Stomach smooth muscle (tissue), 2 donors: ENCODE measurements at regions not wholly inside any gene's neighbourhood (a gene's known extent, or its start where the extent isn't known, plus 50 kb on each side); places are given as distances from the start of the nearest gene placed in this dataset.

ENCODE experiments used
- H3K27ac ChIP-seq: one replicate; pipeline ENCODE4 v1.7.0; 2013; ENCODE audit warnings: mild to moderate bottlenecking, low read length, inconsistent platforms
- H3K27me3 ChIP-seq, 2 donors: one replicate each; pipeline ENCODE4 v1.7.0; 2013; ENCODE audit warnings: low read length in 2 of 2; ENCODE audit not compliant: insufficient read depth in 2 of 2, control insufficient read depth in 1 of 2
- H3K36me3 ChIP-seq, 2 donors: one replicate each; pipeline ENCODE4 v1.7.0; 2013; ENCODE audit warnings: low read length in 2 of 2; ENCODE audit not compliant: control insufficient read depth in 2 of 2, insufficient read depth in 2 of 2
- H3K4me1 ChIP-seq: one replicate; pipeline ENCODE4 v1.7.0; 2013; ENCODE audit warnings: low read length; ENCODE audit not compliant: control insufficient read depth, insufficient read depth
- H3K4me3 ChIP-seq, 2 donors: one replicate each; pipeline ENCODE4 v1.7.0; 2013; ENCODE audit warnings: low read length in 2 of 2
- H3K9ac ChIP-seq, 2 donors: one replicate each; pipeline ENCODE4 v1.7.0; 2013; ENCODE audit warnings: low read length in 2 of 2, mild to moderate bottlenecking in 1 of 2
- H3K9me3 ChIP-seq, 2 donors: one replicate each; pipeline ENCODE4 v1.7.0; 2013; ENCODE audit warnings: low read length in 2 of 2; ENCODE audit not compliant: control insufficient read depth in 2 of 2
- donor health status: healthy.
- donor health status: Pancreatic carcinoma.

DNA sequence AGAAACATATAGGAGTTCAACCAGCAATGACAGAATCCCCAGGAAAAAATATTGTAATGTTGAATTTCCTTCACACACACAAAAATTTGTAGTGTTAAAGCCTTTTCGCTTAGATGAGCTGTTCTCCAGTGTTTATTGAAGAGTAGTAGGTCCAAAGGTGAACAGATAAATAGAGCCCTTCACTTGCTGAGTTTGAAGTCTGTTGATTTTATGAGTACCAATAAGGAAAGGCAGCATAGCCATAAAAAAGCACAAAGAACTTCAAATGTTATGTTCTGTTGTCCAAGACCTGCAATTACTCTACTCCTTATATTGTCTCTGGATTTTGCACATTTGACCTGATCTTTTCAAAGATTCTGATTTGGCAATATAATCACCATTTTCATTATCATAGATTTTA lies 362.7 kb upstream of the B3GALT2 start:
- H3K36me3 ChIP-seq = no peaks in the 10 kb centered on the region
- H3K4me1 ChIP-seq = no peaks in the 10 kb centered on the region
- no peak overlapping the region for H3K27ac ChIP-seq
- no peaks in the 10 kb centered on the region for H3K9me3 ChIP-seq
- no peaks in the 10 kb centered on the region for H3K27me3 ChIP-seq
- no peak overlapping the region for H3K9ac ChIP-seq
- H3K4me3 ChIP-seq = no peak overlapping the region

DNA sequence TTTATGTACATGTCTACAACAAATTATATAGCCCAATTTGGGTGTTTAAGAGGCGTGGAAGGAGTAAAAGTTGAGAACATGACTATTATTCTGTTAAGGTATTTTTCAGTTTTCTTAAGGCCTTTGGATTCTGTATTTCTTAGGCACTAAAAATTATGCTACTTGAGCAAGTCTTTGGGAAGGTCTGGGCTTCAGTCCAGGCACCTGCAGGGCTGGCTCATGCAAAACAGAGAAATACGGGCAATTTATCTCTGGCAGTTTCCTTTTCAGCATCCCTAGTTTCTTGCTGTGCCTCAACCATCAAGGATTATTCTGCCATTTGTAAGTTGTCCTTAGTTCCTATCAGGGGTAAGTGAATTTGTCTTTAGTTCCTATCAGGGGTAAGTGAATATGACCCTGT lies 358.8 kb upstream of the B3GALT2 start:
- H3K9ac ChIP-seq = no peak overlapping the region
- H3K4me3 ChIP-seq = no peak overlapping the region
- H3K4me1 ChIP-seq = no peaks in the 10 kb centered on the region
- no peaks in the 10 kb centered on the region for H3K27me3 ChIP-seq
- no peak overlapping the region for H3K27ac ChIP-seq
- H3K9me3 ChIP-seq = no peaks in the 10 kb centered on the region
- H3K36me3 ChIP-seq = no peaks in the 10 kb centered on the region

DNA sequence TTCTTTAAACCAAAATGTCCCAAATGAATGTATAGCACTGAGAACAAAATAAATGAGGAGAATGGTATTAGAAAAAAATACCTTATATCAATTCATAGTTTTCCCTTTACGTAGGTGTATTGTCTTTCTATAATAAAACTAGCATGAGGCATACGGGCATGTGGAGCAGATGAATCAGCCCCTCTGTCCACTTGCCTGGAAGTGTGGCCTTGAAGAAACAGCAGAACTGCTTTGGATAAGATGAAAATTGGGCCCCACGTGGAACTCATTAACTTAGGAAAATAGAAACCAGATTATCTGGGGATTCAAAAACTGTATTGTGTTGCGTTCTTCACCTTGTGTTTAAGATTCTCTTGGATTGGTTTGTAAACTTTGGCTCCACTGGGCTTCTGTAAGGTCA lies 356.8 kb upstream of the B3GALT2 start:
- no peaks in the 10 kb centered on the region for H3K27me3 ChIP-seq
- H3K9ac ChIP-seq = no peak overlapping the region
- H3K27ac ChIP-seq = no peak overlapping the region
- H3K36me3 ChIP-seq = no peaks in the 10 kb centered on the region
- H3K4me1 ChIP-seq = no peaks in the 10 kb centered on the region
- H3K9me3 ChIP-seq = no peaks in the 10 kb centered on the region
- H3K4me3 ChIP-seq = no peak overlapping the region

DNA sequence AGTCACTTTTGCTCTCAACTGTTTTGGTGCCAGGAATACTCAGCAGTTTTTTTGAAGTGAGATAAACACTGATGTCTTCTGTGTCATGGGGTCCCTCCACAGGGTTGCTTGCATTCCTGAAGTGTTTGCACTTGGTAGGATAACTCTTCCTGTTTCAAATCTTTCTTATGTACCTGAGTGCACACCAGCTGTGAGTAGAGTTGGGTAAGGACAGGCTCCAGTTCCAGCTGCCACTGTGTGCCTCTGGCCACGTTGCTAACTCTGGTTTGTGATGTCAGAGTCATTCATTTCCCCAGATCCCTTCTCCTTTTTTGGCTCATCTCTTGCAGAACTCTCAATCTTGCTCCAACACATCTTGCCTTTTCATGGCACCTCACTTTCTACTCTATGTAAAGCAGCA lies 356.3 kb upstream of the B3GALT2 start:
- Histone ChIP-seq H3K27me3 (no peaks in the 10 kb centered on the region), H3K27ac (no peak overlapping the region)

DNA sequence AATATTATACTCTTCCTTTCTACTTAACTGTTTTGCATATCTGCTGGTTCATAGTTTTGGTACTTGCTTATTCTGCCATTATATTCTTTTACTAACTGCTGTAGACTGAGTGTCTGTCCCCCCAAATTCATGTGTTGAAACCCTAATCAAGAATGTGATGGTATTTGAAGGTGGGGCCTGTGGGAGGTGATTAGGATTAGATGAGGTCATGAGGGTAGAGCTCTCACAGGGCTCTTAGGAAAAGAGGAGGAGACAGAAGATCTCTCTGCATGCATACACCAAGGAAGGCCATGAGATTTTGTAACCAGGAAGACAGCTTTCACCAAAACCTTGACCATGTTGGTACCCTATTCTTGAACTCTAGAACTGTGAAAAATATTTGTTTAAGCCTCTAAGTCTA lies 354.1 kb upstream of the B3GALT2 start:
- Histone ChIP-seq H3K27me3 (no peaks in the 10 kb centered on the region), H3K9ac (no peak overlapping the region), H3K4me3 (no peak overlapping the region), H3K9me3 (no peaks in the 10 kb centered on the region), H3K4me1 (no peaks in the 10 kb centered on the region), H3K27ac (no peak overlapping the region), H3K36me3 (no peaks in the 10 kb centered on the region)

More for the DNA sequence above, 356.3 kb upstream of the B3GALT2 start:
- Histone ChIP-seq H3K9me3 (no peaks in the 10 kb centered on the region), H3K9ac (no peak overlapping the region), H3K36me3 (no peaks in the 10 kb centered on the region), H3K4me3 (no peak overlapping the region), H3K4me1 (no peaks in the 10 kb centered on the region)

DNA sequence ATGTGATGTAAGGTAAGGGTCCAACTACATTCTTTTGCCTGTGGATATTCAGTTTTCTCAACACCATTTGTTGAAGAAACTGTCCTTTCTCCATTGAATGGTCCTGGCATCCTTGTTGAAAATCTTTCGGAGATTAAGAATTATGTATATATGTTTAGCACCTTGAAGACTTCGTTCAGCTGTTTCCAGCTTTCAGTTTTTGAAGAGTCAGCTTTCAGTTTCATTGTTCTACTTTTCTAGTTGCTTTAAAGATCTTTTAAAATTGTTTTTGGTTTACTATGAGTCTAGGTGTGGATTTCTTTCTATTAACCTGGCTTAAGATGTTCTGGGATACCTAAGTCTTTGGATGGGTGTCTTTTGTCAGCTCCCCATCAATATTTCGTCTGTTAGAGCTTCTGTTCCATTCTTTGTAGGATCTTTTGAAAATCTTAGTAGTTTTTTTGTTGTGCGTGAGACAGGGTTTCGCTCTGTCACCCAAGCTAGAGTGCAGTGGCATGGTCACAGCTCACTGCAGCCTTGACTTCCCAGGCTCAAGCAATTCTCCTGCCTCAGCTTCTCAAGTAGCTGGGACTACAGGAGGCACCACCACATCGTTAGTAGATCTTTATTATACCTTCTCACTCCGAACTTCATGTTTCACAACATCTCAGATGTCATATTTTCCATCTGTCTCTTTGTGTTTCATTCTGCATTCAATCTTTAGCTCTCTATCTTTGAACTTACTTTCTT lies 353.5 kb upstream of the B3GALT2 start:
- no peaks in the 10 kb centered on the region for H3K27me3 ChIP-seq
- H3K4me1 ChIP-seq = no peaks in the 10 kb centered on the region
- H3K36me3 ChIP-seq = no peaks in the 10 kb centered on the region
- H3K27ac ChIP-seq = no peak overlapping the region
- H3K9me3 ChIP-seq = no peaks in the 10 kb centered on the region
- no peak overlapping the region for H3K9ac ChIP-seq
- no peak overlapping the region for H3K4me3 ChIP-seq

DNA sequence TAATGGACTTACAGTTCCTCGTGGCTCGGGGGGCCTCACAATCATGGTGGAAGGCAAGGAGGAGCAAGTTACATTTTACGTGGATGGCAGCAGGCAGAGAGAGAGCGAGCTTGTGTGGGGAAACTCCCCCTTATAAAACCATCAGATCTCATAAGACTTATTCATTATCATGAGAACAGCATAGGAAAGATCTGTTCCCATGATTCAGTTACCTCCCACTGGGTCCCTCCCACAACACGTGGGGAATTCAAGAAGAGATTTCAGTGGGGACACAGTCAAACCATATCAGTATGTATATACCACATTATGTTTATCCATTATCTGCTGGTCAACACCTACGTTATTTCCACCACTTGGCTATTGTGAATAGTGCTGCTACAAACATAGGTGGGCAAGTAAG lies 352.3 kb upstream of the B3GALT2 start:
- no peaks in the 10 kb centered on the region for H3K4me1 ChIP-seq
- no peaks in the 10 kb centered on the region for H3K36me3 ChIP-seq
- H3K27ac ChIP-seq = no peak overlapping the region
- H3K9me3 ChIP-seq = no peaks in the 10 kb centered on the region
- no peak overlapping the region for H3K4me3 ChIP-seq
- no peak overlapping the region for H3K9ac ChIP-seq
- no peaks in the 10 kb centered on the region for H3K27me3 ChIP-seq

DNA sequence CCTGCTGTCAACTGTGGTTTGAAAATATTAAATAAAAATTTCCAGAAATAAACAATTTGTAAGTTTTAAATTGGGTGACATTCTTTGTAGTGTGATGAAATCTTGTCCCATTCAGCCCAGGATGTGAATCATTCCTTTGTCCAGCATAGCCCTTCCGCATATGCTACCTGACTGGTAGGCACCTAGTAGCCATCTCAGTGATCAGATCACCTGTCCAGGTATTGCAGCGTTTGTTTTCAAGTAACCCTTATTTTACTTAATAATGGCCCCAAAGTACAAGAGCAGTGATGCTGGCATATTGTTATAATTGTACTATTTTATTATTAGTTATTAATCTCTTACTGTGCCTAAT lies 351.6 kb upstream of the B3GALT2 start:
- H3K36me3 ChIP-seq = no peaks in the 10 kb centered on the region
- H3K9me3 ChIP-seq = no peaks in the 10 kb centered on the region
- H3K4me1 ChIP-seq = no peaks in the 10 kb centered on the region
- no peaks in the 10 kb centered on the region for H3K27me3 ChIP-seq
- H3K9ac ChIP-seq = no peak overlapping the region
- H3K27ac ChIP-seq = no peak overlapping the region
- H3K4me3 ChIP-seq = no peak overlapping the region

DNA sequence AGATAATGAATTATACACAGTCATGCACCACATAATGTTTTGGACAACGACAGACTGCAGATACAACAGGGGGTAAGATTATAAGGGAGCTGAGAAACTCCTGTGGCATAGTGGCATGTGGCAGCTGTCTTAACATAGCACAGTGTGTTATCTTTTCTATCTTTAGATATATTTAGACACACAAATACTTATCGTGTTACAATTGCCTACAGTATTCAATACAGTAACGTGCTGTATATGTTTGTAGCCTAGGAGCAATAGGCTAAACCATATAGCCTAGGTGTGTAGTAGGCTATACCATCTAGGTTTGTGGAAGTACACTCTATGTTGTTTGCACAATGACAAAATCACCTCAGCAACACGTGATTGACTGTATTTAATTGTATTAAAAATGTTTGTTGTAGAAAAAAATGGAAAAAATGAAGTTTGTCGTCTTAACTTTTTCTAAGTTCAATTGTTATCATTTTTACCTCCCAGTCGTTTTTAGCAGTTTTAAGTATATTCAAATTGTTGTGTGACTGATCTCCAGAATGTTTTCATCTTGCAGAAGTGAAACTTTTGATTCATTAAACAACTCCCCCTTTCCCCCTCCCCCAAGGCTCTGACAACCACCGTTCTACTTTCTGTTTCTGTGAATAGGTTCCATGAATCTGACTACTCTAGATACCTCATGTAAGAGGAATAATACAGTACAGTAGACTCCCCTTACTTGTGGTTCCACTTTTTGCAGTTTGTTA lies 351.0 kb upstream of the B3GALT2 start:
- H3K9me3 ChIP-seq = no peaks in the 10 kb centered on the region
- H3K9ac ChIP-seq = no peak overlapping the region
- no peak overlapping the region for H3K27ac ChIP-seq
- H3K4me1 ChIP-seq = no peaks in the 10 kb centered on the region
- H3K27me3 ChIP-seq = no peaks in the 10 kb centered on the region
- H3K36me3 ChIP-seq = no peaks in the 10 kb centered on the region
- no peak overlapping the region for H3K4me3 ChIP-seq

DNA sequence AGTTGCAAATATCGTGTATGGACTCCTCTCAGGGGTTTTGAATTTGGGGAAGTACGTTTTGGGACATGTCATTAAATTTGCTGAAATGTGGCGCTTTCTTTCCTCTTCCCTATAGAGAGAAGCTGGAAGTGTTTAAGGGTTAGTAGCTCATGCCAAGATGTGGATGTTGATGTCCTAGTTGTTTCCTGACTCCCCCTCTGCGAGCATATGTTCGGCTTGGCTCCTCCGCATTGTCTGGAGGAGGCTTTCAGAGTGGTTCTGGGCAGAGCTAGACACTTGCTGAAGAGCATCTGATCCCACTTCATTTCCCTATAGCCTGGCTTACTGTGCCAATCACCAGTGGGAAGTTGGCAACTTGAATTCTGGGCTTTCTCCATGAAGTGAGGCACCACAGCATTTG lies 347.4 kb upstream of the B3GALT2 start:
- Histone ChIP-seq H3K4me1 (no peaks in the 10 kb centered on the region), H3K36me3 (no peaks in the 10 kb centered on the region), H3K27me3 (no peaks in the 10 kb centered on the region), H3K4me3 (no peak overlapping the region), H3K27ac (no peak overlapping the region), H3K9ac (no peak overlapping the region), H3K9me3 (no peaks in the 10 kb centered on the region)
